Esophagus muscularis mucosa (tissue), 4 donors: ENCODE measurements at regions not wholly inside any gene's neighbourhood (a gene's known extent, or its start where the extent isn't known, plus 50 kb on each side); places are given as distances from the start of the nearest gene placed in this dataset.

Experiments
- DNase-seq: peaks from one replicate; pipeline ENCODE4 v3.0.0-alpha.2; 2017; ENCODE audit errors: extremely low spot score
- H3K27ac ChIP-seq, 4 donors: fragments of 200-600 bp; sonication (generic); replicated peaks in 1 of 4; 1 replicate in 3 of 4; 2 replicates in 1 of 4; pipeline ENCODE4 v1.5.1; 2016 to 2019; ENCODE audit warnings: mild to moderate bottlenecking in 1 of 4
- H3K27me3 ChIP-seq, 4 donors: fragments of 200-600 bp; sonication (generic); one replicate each; pipeline versions ENCODE4 v1.5.1 to v1.6.0; 2016 to 2019
- H3K36me3 ChIP-seq, 4 donors: fragments of 200-600 bp; sonication (generic); one replicate each; pipeline ENCODE4 v1.5.1; 2016 to 2019
- H3K4me1 ChIP-seq, 4 donors: fragments of 200-600 bp; sonication (generic); one replicate each; pipeline ENCODE4 v1.5.1; 2016 to 2019
- H3K4me3 ChIP-seq, 4 donors: fragments of 200-600 bp; sonication (generic); 1 replicate in 2 of 4; 2 replicates in 2 of 4; pipeline ENCODE4 v1.5.1; 2016 to 2019; ENCODE audit warnings: mild to moderate bottlenecking in 4 of 4, moderate library complexity in 1 of 4
- H3K9me3 ChIP-seq, 4 donors: fragments of 200-600 bp; sonication (generic); 1 replicate in 3 of 4; 2 replicates in 1 of 4; pipeline ENCODE4 v1.5.1; 2016 to 2019
- EP300 ChIP-seq: sonication (generic); formaldehyde crosslinking; IDR thresholded peaks from one replicate; pipeline ENCODE4 v1.6.1; 2017; ENCODE audit warnings: antibody characterized with exemption
- POLR2A ChIP-seq: fragments of 450-650 bp; IDR thresholded peaks from one replicate; pipeline ENCODE4 v1.6.1; 2017; ENCODE audit warnings: antibody characterized with exemption, moderate library complexity, mild to moderate bottlenecking, low read depth
- POLR2AphosphoS5 ChIP-seq, 2 donors: sonication (generic); formaldehyde crosslinking; IDR thresholded peaks; one replicate each; pipeline ENCODE4 v1.6.1; 2017; ENCODE audit warnings: antibody characterized with exemption in 2 of 2
- WGBS: methylation state at CpG from one replicate; pipeline ENCODE4 v1.1.5; 2018; 5-methylcytosine and 5-hydroxymethylcytosine counted together
- intact Hi-C: fragments of 100-400 bp; cut with DNase I; formaldehyde crosslinking; loops from one replicate; pipeline ENCODE4 v1.15.1; 2023
- TF ChIP-seq, protein P1 (sequence below), 3 experiments: fragments of 200-600 bp in 2 of 3; fragments of 450-650 bp in 1 of 3; sonication (generic) in 2 of 3; IDR thresholded peaks; one replicate each; pipeline ENCODE4 v1.5.1; 2017 to 2019; ENCODE audit warnings: antibody characterized with exemption in 3 of 3, mild to moderate bottlenecking in 2 of 3, moderate library complexity in 1 of 3

GRCh38 chr18:1052301-1052700, 147.6 kb downstream of the ADCYAP1 start:
- Histone ChIP-seq H3K27ac (no peak overlapping the region), H3K9me3 (peaks cover 0 to 13% (median 8%) of the 10 kb centered on the region in 4 donors), H3K27me3 (no peaks in the 10 kb centered on the region), H3K4me3 (no peak overlapping the region), H3K4me1 (no peaks in the 10 kb centered on the region), H3K36me3 (no peaks in the 10 kb centered on the region)
- no peak for DNase-seq
- intact Hi-C loops, result no loop called here
- TF ChIP-seq EP300 (no peak), POLR2AphosphoS5 (IDR thresholded peaks at IDR 0.05) (no peak), POLR2A (no peak)
- TF ChIP-seq, protein P1, sequence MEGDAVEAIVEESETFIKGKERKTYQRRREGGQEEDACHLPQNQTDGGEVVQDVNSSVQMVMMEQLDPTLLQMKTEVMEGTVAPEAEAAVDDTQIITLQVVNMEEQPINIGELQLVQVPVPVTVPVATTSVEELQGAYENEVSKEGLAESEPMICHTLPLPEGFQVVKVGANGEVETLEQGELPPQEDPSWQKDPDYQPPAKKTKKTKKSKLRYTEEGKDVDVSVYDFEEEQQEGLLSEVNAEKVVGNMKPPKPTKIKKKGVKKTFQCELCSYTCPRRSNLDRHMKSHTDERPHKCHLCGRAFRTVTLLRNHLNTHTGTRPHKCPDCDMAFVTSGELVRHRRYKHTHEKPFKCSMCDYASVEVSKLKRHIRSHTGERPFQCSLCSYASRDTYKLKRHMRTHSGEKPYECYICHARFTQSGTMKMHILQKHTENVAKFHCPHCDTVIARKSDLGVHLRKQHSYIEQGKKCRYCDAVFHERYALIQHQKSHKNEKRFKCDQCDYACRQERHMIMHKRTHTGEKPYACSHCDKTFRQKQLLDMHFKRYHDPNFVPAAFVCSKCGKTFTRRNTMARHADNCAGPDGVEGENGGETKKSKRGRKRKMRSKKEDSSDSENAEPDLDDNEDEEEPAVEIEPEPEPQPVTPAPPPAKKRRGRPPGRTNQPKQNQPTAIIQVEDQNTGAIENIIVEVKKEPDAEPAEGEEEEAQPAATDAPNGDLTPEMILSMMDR (IDR thresholded peaks at IDR 0.05), result no peak

DNA sequence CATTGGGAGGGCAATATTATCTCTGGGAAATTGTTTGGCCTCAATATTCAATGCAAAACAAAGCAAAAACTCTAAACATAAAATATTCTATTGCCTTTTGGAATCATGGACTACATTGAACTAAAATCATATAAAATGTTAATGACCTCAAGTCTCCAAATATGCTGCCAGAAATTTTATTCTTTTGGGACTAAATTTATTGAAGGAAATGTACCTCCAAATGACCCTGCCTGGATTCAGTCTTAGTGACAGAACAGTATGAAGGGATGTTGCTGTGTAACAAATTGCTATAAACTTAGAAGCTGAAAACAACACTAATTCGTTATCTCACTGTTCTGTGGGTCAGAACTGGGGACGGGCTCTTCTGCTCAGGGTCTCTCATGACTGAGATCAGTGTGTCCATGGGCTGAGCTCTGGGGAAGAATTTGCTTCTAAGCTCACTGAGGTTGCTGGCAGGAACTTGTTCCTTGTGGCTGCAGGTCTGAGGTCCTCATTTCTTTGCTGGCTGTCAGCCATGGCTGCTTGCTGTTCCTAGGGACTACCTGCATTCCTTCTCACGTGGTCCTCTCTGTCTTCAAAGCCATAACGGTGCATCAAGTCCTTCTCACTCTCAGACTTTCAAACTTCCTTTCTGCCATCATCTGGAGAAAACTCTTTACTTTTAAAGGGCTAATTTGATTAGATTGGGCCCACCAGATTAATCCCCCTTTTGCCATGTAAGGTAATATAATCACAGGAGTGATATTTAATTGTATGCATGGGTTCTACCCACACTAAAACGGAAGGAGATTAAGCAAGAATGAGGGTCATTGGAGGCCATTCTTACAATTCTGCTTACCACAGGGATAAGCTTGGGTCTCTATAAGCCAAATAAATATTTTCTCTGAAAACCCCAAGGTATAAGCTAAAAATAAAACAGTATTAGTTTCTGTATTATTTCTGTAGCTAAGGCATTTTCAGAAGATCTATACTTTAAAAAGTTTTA, 149.0 kb downstream of the ADCYAP1 start:
- 67% methylated on average over 5 of the region's 5 CpGs for WGBS
- H3K4me1 ChIP-seq, result no peaks in the 10 kb centered on the region
- no peak overlapping the region for H3K27ac ChIP-seq
- DNase-seq, result no peak
- intact Hi-C loops, result no loop called here
- no peak overlapping the region for H3K4me3 ChIP-seq
- H3K9me3 ChIP-seq, result peaks cover 0 to 16% (median 10%) of the 10 kb centered on the region in 4 donors
- no peaks in the 10 kb centered on the region for H3K27me3 ChIP-seq
- TF ChIP-seq POLR2AphosphoS5 (IDR thresholded peaks at IDR 0.05), result no peak
- no peak for TF ChIP-seq POLR2A
- TF ChIP-seq EP300, result no peak
- TF ChIP-seq, protein P1 (IDR thresholded peaks at IDR 0.05), result no peak
- no peaks in the 10 kb centered on the region for H3K36me3 ChIP-seq

DNA sequence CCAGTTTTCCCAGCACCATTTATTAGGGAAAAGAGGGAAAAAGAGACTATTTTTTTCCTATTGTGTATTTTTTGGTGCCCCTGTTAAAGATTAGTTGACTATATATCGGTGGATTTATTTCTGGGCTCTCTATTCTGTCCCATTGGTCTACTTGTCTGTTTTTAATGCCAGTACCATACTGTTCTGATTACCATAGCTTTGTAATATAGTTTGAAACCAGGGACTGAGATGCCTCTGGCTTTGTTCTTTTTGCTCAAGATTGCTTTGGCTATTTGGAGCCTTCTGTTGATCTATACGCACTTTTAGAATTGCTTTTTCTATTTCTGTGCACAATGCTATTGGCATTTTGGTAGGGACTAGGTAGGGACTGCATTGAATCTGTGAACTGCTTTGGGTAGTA, 151.7 kb downstream of the ADCYAP1 start:
- TF ChIP-seq, protein P1 (IDR thresholded peaks at IDR 0.05), result no peak
- TF ChIP-seq POLR2A (no peak), POLR2AphosphoS5 (IDR thresholded peaks at IDR 0.05) (no peak), EP300 (no peak)
- no peaks in the 10 kb centered on the region for H3K27me3 ChIP-seq
- intact Hi-C loops, result no loop called here
- peaks cover 0 to 19% (median 10%) of the 10 kb centered on the region in 4 donors for H3K9me3 ChIP-seq
- no peak overlapping the region for H3K27ac ChIP-seq
- no peak for DNase-seq
- no peak overlapping the region for H3K4me3 ChIP-seq
- no peaks in the 10 kb centered on the region for H3K4me1 ChIP-seq
- 91% methylated on average over 2 of the region's 2 CpGs for WGBS
- no peaks in the 10 kb centered on the region for H3K36me3 ChIP-seq

DNA sequence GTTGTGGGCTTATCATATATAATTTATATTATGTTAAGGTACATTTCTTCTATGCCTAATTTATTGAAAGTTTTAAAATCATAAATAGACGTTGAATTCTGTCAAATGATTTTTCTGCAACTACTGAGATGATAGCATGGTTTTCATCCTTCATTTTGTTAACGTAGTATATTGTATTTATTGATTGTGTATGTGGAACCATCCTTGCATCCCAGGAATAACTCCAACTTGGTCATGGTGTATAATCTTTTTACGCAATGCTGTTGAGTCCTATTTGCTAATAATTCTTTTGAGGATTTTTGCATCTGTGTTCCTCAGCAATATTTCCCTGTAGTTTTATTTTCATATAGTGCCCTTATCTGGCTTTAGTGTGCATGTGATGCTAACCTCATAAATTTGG, 152.7 kb downstream of the ADCYAP1 start:
- no peak overlapping the region for H3K27ac ChIP-seq
- no peak for DNase-seq
- intact Hi-C loops, result no loop called here
- H3K4me3 ChIP-seq, result no peak overlapping the region
- H3K9me3 ChIP-seq, result peaks cover 0 to 19% (median 10%) of the 10 kb centered on the region in 4 donors
- no peaks in the 10 kb centered on the region for H3K4me1 ChIP-seq
- H3K27me3 ChIP-seq, result no peaks in the 10 kb centered on the region
- TF ChIP-seq EP300 (no peak), POLR2A (no peak), POLR2AphosphoS5 (IDR thresholded peaks at IDR 0.05) (no peak)
- TF ChIP-seq, protein P1 (IDR thresholded peaks at IDR 0.05), result no peak
- WGBS, result 87% methylated on average over 3 of the region's 3 CpGs
- H3K36me3 ChIP-seq, result no peaks in the 10 kb centered on the region
